K562 (cell line): ENCODE measurements at regions not wholly inside any gene's neighbourhood (a gene's known extent, or its start where the extent isn't known, plus 50 kb on each side); places are given as distances from the start of the nearest gene placed in this dataset.

Experiments used
- ATAC-seq: fragments of 200-7000 bp; cut with Tn5 transposase; 3 replicates; pipeline ENCODE4 v1.9.1; 2020; ENCODE audit warnings: moderate library complexity
- BruUV-seq: library from RNA; stranded (reverse); fragments of 400-500 nt; replicated peaks from 2 replicates; lab custom pipeline; 2021; lab: Mats Ljungman, UMichigan
- CTCF ChIA-PET: fragments of 300-600 bp; formaldehyde crosslinking; extraction: SDS; loops from one replicate; lab custom pipeline; 2021; ENCODE audit warnings: low intra/inter-chr PET ratio; lab: Yijun Ruan, JAX
- POLR2A ChIA-PET: fragments of 300-600, 350-650 bp; sonication (Branson Sonifier 250); formaldehyde crosslinking; extraction: SDS; loops from one replicate; lab custom pipeline; 2021; ENCODE audit warnings: antibody characterized with exemption, inconsistent platforms; lab: Yijun Ruan, JAX
- DNase-seq, 4 experiments: peaks; one replicate each; pipeline versions ENCODE4 v3.0.0 to v3.0.0-alpha.2; 2011 to 2018; ENCODE audit warnings: low spot score in 3 of 4, mixed read lengths in 3 of 4; ENCODE audit errors: extremely low read depth in 1 of 4
- FAIRE-seq: peaks from 2 replicates; lab custom pipeline; 2011; peaks lifted over from hg19 to GRCh38; lab: Jason Lieb, UNC
- H2AFZ ChIP-seq: 2 replicates; pipeline ENCODE4 v1.6.0; 2011; ENCODE audit warnings: low read depth, low read length, control low read depth, inconsistent platforms
- H3K27ac ChIP-seq: fragments of 200-600 bp; 3 replicates; pipeline ENCODE4 v1.8.0; 2011; ENCODE audit warnings: low read depth, mild to moderate bottlenecking, control low read depth, inconsistent platforms, low read length, moderate library complexity, mixed read lengths; ENCODE audit errors: extremely low read depth
- H3K27me3 ChIP-seq, 2 experiments: fragments of 300-600 bp in 1 of 2; 2 replicates in 1 of 2; 3 replicates in 1 of 2; pipeline versions ENCODE4 v1.6.0 to v1.8.0; 2011; ENCODE audit warnings: inconsistent platforms in 2 of 2, low read length in 2 of 2, mild to moderate bottlenecking in 1 of 2, mixed read lengths in 1 of 2, moderate library complexity in 1 of 2; ENCODE audit not compliant: control insufficient read depth in 2 of 2, insufficient read depth in 2 of 2
- H3K36me3 ChIP-seq: fragments of 300-600 bp; 3 replicates; pipeline ENCODE4 v1.8.0; 2011; ENCODE audit warnings: mild to moderate bottlenecking, low read length, inconsistent platforms; ENCODE audit not compliant: control insufficient read depth, insufficient read depth
- H3K4me1 ChIP-seq, 2 experiments: fragments of 200-600 bp in 1 of 2; replicated peaks in 1 of 2; 2 replicates in 1 of 2; 3 replicates in 1 of 2; pipeline versions ENCODE4 v1.5.1 to v1.8.0; 2011; ENCODE audit warnings: inconsistent platforms in 2 of 2, low read length in 2 of 2, mild to moderate bottlenecking in 1 of 2, mixed read lengths in 1 of 2, moderate library complexity in 1 of 2; ENCODE audit not compliant: control insufficient read depth in 2 of 2, insufficient read depth in 2 of 2
- H3K4me2 ChIP-seq: 2 replicates; pipeline ENCODE4 v1.6.1; 2011; ENCODE audit warnings: low read length, control low read depth, inconsistent platforms, mixed read lengths; ENCODE audit not compliant: insufficient read depth
- H3K4me3 ChIP-seq: fragments of 200-600 bp; sonication (generic), shearing (Covaris generic); 2 replicates; pipeline ENCODE4 v1.5.1; 2016; ENCODE audit warnings: control low read depth, inconsistent platforms
- H3K79me2 ChIP-seq: fragments of 200-600 bp; 3 replicates; pipeline ENCODE4 v1.8.0; 2011; ENCODE audit warnings: low read length, inconsistent platforms; ENCODE audit not compliant: control insufficient read depth, insufficient read depth
- H3K9ac ChIP-seq, 2 experiments: 2 replicates each; pipeline versions ENCODE4 v1.6.0 to v1.6.1; 2011; ENCODE audit warnings: low read depth in 2 of 2, low read length in 2 of 2, control low read depth in 1 of 2, inconsistent platforms in 1 of 2, mild to moderate bottlenecking in 1 of 2, mixed read lengths in 1 of 2; ENCODE audit not compliant: insufficient read depth in 1 of 2
- H3K9me1 ChIP-seq: one replicate; pipeline ENCODE4 v1.6.0; 2011; ENCODE audit warnings: inconsistent platforms, mild to moderate bottlenecking, low read length, moderate library complexity; ENCODE audit not compliant: control insufficient read depth, insufficient read depth
- H3K9me3 ChIP-seq: replicated peaks from 2 replicates; pipeline ENCODE4 v1.5.1; 2011; ENCODE audit warnings: low read depth, low read length, inconsistent platforms; ENCODE audit not compliant: control insufficient read depth, insufficient read depth
- H4K20me1 ChIP-seq: replicated peaks from 2 replicates; pipeline ENCODE4 v1.6.1; 2011; ENCODE audit warnings: low read length, inconsistent platforms, mixed read lengths; ENCODE audit not compliant: control insufficient read depth, insufficient read depth
- ERF ChIP-seq: fragments of 450-650 bp; formaldehyde crosslinking; IDR thresholded peaks from 2 replicates; pipeline ENCODE4 v1.4.0; 2020; ENCODE audit warnings: mild to moderate bottlenecking, mixed read lengths
- FOXA1 ChIP-seq: fragments of 450-650 bp; IDR thresholded peaks from 2 replicates; pipeline ENCODE4 v1.6.1; 2016; ENCODE audit warnings: mild to moderate bottlenecking, borderline replicate concordance
- HIVEP1 ChIP-seq: fragments of 250-450 bp; sonication (Bioruptor Pico); IDR thresholded peaks from 2 replicates; pipeline ENCODE4 v1.4.0; 2020; ENCODE audit warnings: mild to moderate bottlenecking
- POLR3A ChIP-seq: IDR thresholded peaks from 2 replicates; pipeline ENCODE4 v1.6.1; 2011; ENCODE audit warnings: borderline replicate concordance, mild to moderate bottlenecking, moderate library complexity; ENCODE audit not compliant: insufficient read length, insufficient read depth; ENCODE audit errors: extremely low read depth
- WGBS: fragments of 100-300 bp; shearing (Covaris generic); methylation state at CpG from one replicate; pipeline ENCODE4 v1.1.6; 2016; ENCODE audit warnings: low coverage, mixed read lengths; ENCODE audit not compliant: insufficient coverage; ENCODE audit errors: missing lambda C conversion rate; 5-methylcytosine and 5-hydroxymethylcytosine counted together
- in situ Hi-C: fragments of 300-500 bp; cut with MboI; formaldehyde crosslinking; loops from 4 replicates; pipeline ENCODE4 v1.15.0; 2018; ENCODE audit warnings: inconsistent platforms, mixed read lengths
- intact Hi-C: fragments of 100-400 bp; cut with micrococcal nuclease; formaldehyde crosslinking; loops from 2 replicates; pipeline ENCODE4 v1.14.2; 2022
- TF ChIP-seq, protein P1 (sequence below): fragments of 250-450 bp; sonication (Bioruptor Pico); IDR thresholded peaks from 2 replicates; pipeline ENCODE4 v1.8.0; 2022; ENCODE audit warnings: inconsistent platforms
- TF ChIP-seq, protein P2 (sequence below): fragments of 250-450 bp; sonication (Bioruptor Pico); IDR thresholded peaks from 2 replicates; pipeline ENCODE4 v1.5.0; 2022; ENCODE audit warnings: mild to moderate bottlenecking

DNA sequence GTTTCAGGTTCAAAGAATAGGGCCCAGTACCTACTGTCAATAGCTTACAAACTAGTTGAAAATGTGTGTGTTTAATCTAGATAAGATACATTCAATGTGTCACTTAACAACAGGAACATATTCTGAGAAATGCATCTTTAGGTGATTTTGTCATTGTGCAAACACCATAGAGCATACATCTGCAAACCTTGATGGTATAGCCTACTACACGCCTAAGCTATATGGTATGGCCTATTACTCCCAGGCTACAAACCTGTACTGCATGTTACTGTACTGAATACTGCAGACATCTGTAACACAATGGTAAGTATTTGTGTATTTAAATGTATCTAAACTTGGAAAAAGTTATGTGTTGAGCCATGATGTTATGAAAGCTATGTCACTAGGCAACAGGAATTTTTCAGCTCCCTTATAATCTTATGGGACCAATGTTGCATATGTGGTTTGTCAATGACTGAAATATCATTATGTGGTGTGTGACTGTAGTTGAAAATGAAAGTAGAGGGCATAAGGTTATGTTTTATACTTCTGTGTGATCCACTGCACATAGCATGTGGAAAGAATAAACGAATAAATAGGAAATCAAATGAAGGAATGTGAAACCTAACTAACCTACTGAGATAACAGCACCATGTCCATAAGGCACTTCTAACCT, 129.0 kb upstream of the CAMK1G start:
- no peak for ATAC-seq
- no TSS peak for BruUV-seq
- Histone ChIP-seq H3K4me3 (no peak overlapping the region), H3K4me1 (no peaks in the 10 kb centered on the region), H3K9ac (no peak overlapping the region), H2AFZ (no peak overlapping the region), H3K79me2 (no peaks in the 10 kb centered on the region), H3K4me2 (no peak overlapping the region), H3K27ac (no peak overlapping the region), H3K9me3 (no peaks in the 10 kb centered on the region), H3K27me3 (no peaks in the 10 kb centered on the region), H4K20me1 (no peaks in the 10 kb centered on the region), H3K36me3 (no peaks in the 10 kb centered on the region), H3K9me1 (no peaks in the 10 kb centered on the region)
- POLR2A ChIA-PET = no interaction called here
- no peak for TF ChIP-seq FOXA1
- no peak for TF ChIP-seq HIVEP1 (CRISPR knock-in tag)
- TF ChIP-seq, protein P1, sequence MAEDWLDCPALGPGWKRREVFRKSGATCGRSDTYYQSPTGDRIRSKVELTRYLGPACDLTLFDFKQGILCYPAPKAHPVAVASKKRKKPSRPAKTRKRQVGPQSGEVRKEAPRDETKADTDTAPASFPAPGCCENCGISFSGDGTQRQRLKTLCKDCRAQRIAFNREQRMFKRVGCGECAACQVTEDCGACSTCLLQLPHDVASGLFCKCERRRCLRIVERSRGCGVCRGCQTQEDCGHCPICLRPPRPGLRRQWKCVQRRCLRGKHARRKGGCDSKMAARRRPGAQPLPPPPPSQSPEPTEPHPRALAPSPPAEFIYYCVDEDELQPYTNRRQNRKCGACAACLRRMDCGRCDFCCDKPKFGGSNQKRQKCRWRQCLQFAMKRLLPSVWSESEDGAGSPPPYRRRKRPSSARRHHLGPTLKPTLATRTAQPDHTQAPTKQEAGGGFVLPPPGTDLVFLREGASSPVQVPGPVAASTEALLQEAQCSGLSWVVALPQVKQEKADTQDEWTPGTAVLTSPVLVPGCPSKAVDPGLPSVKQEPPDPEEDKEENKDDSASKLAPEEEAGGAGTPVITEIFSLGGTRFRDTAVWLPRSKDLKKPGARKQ = no peak
- TF ChIP-seq, protein P2, sequence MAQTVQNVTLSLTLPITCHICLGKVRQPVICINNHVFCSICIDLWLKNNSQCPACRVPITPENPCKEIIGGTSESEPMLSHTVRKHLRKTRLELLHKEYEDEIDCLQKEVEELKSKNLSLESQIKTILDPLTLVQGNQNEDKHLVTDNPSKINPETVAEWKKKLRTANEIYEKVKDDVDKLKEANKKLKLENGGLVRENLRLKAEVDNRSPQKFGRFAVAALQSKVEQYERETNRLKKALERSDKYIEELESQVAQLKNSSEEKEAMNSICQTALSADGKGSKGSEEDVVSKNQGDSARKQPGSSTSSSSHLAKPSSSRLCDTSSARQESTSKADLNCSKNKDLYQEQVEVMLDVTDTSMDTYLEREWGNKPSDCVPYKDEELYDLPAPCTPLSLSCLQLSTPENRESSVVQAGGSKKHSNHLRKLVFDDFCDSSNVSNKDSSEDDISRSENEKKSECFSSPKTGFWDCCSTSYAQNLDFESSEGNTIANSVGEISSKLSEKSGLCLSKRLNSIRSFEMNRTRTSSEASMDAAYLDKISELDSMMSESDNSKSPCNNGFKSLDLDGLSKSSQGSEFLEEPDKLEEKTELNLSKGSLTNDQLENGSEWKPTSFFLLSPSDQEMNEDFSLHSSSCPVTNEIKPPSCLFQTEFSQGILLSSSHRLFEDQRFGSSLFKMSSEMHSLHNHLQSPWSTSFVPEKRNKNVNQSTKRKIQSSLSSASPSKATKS (CRISPR knock-in tag) = no peak
- no peak for TF ChIP-seq POLR3A
- no peak for TF ChIP-seq ERF (CRISPR knock-in tag)
- 0% methylated on average over 2 of the region's 2 CpGs for WGBS
- intact Hi-C loops = no loop called here
- in situ Hi-C loops = no loop called here
- CTCF ChIA-PET = no interaction called here
- DNase-seq = no peak
- no peak for FAIRE-seq
